ENCODE measurements at regions not wholly inside any gene's neighbourhood (a gene's known extent, or its start where the extent isn't known, plus 50 kb on each side); places are given as distances from the start of the nearest gene placed in this dataset.

GRCh38 chr20:10868299-10868698 is 194.5 kb upstream of the JAG1 start:
- no peak for TF ChIP-seq CTCF (IDR thresholded peaks at IDR 0.05; ENCODE audit: control insufficient read depth, extremely low read depth, insufficient read depth)
- no peak for DNase-seq (ENCODE audit: low read depth)
- H3K4me3 ChIP-seq (ENCODE audit: low read depth, low read length): no peak overlapping the region

GRCh38 chr20:10873026-10873425 is 199.2 kb upstream of the JAG1 start:
- H3K4me3 ChIP-seq (ENCODE audit: low read depth, low read length): no peak overlapping the region
- no peak for TF ChIP-seq CTCF (IDR thresholded peaks at IDR 0.05; ENCODE audit: control insufficient read depth, extremely low read depth, insufficient read depth)
- no peak for DNase-seq (ENCODE audit: low read depth)

- TF ChIP-seq CTCF (IDR thresholded peaks at IDR 0.05; ENCODE audit: control insufficient read depth, extremely low read depth, insufficient read depth): no peak
- no peak for DNase-seq (ENCODE audit: low read depth)
- no peak overlapping the region for H3K4me3 ChIP-seq (ENCODE audit: low read depth, low read length)
These were observed 201.9 kb upstream of the JAG1 start for GRCh38 chr20:10875653-10876052.

- DNase-seq (ENCODE audit: low read depth): no peak
These were observed 202.8 kb upstream of the JAG1 start for GRCh38 chr20:10876558-10876957.

GRCh38 chr20:10877342-10877741 is 203.5 kb upstream of the JAG1 start:
- no peak for DNase-seq (ENCODE audit: low read depth)
- no peak overlapping the region for H3K4me3 ChIP-seq (ENCODE audit: low read depth, low read length)
- TF ChIP-seq CTCF (IDR thresholded peaks at IDR 0.05; ENCODE audit: control insufficient read depth, extremely low read depth, insufficient read depth): no peak

More at GRCh38 chr20:10876558-10876957, 202.8 kb upstream of the JAG1 start:
- no peak overlapping the region for H3K4me3 ChIP-seq (ENCODE audit: low read depth, low read length)
- no peak for TF ChIP-seq CTCF (IDR thresholded peaks at IDR 0.05; ENCODE audit: control insufficient read depth, extremely low read depth, insufficient read depth)

GRCh38 chr20:10883166-10883565 is 209.4 kb upstream of the JAG1 start:
- no peak overlapping the region for H3K4me3 ChIP-seq (ENCODE audit: low read depth, low read length)
- no peak for DNase-seq (ENCODE audit: low read depth)
- TF ChIP-seq CTCF (IDR thresholded peaks at IDR 0.05; ENCODE audit: control insufficient read depth, extremely low read depth, insufficient read depth): no peak

GRCh38 chr20:10893321-10893720 is 219.5 kb upstream of the JAG1 start:
- DNase-seq (ENCODE audit: low read depth): no peak
- H3K4me3 ChIP-seq (ENCODE audit: low read depth, low read length): no peak overlapping the region
- no peak for TF ChIP-seq CTCF (IDR thresholded peaks at IDR 0.05; ENCODE audit: control insufficient read depth, extremely low read depth, insufficient read depth)

Measured in LNCaP clone FGC (cell line).